IPS DF 19.7 (cell line): ENCODE measurements at regions not wholly inside any gene's neighbourhood (a gene's known extent, or its start where the extent isn't known, plus 50 kb on each side); places are given as distances from the start of the nearest gene placed in this dataset.

ENCODE experiments used
- DNase-seq: peaks from one replicate; pipeline ENCODE4 v3.0.0-alpha.2; 2013; ENCODE audit warnings: low read depth, low spot score

- no peak for DNase-seq
Observed at GRCh38 chr9:17969232-17969631, 390.4 kb downstream of the SH3GL2 start.

GRCh38 chr9:17970277-17970676 is 391.4 kb downstream of the SH3GL2 start:
- DNase-seq = no peak

GRCh38 chr9:17978773-17979172 is 399.9 kb downstream of the SH3GL2 start:
- DNase-seq = no peak

DNA sequence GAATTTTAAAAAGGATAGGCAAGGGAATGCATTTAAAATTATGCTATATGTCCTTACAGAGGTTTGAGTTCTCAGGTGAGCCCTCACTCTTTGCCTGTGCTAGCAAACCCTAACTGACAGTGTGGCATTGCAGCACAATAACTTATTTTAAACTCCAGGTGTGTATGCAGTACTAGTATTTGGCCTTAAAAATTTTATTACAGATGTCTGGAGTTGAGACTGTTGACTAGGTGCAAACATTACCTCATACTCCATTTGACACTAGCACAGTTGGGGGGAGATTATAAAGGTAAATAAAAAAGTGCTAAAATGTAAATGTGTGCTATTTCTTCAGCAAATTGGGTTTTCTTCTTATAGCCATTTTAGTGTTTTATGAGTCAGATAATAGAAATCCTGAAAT is 407.7 kb downstream of the SH3GL2 start:
- DNase-seq = no peak

DNA sequence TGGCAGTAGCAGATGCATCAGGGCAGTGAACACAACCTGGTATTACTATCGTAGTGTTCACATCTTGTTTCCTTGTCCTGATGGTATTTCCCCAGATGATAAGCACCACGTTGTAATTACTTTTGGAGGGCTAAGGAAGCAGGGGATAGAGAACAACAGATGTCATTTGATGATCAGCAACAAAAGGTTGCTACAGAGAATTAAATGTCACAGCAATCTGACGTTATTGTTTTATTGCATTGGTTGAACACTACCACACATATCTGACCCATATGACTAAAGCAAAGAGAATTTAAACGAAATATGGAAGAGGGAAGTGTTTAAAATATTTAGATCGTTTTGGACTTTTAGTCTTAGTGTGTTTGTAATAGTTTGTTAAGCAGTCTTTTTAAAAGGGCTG is 408.3 kb downstream of the SH3GL2 start:
- DNase-seq = no peak

DNA sequence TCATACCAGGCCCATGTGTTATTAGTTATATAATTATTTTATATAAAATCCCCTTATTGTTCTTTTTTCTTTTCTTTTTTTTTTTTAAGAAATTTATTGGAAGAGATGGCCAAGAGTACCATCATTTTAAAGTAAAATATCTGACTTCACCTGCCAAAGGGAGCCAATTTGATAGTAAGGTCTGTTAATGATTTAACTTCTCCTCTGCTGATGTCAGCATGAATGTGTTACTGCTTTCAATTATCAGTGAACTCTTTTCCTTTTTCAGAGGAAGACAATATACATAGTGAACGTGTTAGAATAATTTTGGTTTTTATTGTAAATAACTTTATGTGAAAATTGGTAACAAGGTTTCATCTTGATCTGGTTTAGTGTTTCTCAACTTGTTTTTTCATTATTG is 409.6 kb downstream of the SH3GL2 start:
- DNase-seq = no peak

GRCh38 chr9:17990602-17991001 is 411.7 kb downstream of the SH3GL2 start:
- no peak for DNase-seq

DNA sequence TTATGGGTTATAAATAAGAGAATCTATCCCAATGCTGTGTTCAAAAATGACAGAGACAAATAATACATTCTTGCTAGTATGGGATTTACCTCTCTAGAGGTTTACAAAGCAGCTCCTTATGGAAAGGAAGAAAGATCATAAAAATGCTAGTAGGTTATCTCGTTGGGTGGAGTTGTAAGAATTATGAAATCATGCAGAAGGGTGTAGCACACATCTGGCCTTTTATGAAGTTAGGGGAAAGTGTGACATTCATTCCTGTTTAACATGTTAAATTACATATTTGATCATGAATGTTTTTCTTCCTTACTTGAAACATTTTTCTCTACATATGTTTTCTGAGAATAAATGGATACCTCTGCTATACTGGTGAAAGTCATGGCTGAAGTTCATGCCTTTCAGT is 414.2 kb downstream of the SH3GL2 start:
- DNase-seq = no peak

DNA sequence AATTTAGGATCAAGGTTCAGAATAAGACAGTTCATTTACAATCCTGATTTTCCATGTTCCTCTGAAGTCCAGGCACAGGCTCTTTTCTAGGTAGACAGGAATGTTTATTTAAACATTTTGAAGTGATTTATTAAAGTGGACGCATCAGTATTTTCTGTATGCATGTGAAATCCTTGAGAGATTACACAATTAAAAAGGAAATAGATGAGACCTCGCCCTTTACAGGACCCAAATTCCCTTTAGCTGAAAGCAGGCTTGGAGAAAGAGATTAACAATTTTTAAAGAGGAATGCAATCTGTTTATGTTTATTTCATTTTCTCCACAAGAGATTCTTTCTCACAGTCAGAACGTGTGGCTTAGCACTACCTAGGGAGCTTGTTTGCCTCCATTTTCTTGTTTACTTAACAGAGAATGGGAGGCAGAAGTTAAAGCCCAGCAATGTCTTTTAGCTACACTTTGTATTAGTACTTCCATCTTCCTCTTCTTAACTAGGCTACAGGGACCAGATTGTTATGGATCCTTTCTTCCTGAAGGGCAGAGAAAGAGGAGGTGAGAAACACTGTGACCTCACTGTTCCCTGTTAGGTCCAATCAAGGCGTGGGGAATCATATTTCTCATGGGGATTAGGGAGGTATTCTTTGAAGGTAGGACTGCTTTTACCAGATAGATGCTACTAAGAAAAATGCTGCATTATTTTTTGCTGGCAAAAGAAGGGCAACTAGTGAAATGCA is 416.0 kb downstream of the SH3GL2 start:
- no peak for DNase-seq

- no peak for DNase-seq
Observed at GRCh38 chr9:17996728-17997127, 417.9 kb downstream of the SH3GL2 start.

DNA sequence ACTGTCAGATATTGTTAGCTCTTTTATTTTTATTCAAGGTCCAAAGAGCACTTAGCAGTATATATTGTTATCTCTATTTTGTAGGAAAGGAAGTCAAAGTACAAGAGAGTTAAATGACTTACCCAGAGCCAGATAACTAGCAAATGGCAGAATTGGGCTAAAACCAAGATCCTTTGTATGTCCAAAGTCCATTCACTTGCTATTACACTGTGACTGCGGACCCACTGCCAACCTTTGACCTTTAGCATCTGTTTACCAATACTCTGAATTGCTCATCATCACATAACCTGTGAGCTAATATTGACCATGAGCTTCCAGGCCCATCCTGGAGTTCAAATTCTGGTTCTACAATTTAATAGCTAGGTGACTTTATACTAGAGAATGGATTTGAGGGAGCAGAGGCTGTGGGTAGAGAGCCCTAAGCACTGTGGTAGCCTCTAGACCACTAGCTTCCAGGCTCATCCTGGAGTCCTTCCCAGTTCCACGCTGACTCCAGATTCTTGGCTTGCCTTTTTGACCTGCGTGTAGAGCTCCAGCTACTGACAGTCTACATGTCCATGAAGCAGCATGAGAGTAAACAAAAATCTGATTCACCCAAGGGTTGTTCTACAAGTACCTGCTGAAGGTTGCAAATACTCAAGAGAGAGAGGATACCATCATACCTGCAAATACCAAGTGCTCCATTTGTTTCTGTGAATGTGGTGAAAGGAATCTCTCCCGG is 424.0 kb downstream of the SH3GL2 start:
- no peak for DNase-seq

- DNase-seq = no peak
Observed at GRCh38 chr9:18006591-18006990, 427.7 kb downstream of the SH3GL2 start.

GRCh38 chr9:18007621-18008020 is 428.8 kb downstream of the SH3GL2 start:
- DNase-seq = no peak

GRCh38 chr9:18009902-18010301 is 431.0 kb downstream of the SH3GL2 start:
- DNase-seq = no peak

DNA sequence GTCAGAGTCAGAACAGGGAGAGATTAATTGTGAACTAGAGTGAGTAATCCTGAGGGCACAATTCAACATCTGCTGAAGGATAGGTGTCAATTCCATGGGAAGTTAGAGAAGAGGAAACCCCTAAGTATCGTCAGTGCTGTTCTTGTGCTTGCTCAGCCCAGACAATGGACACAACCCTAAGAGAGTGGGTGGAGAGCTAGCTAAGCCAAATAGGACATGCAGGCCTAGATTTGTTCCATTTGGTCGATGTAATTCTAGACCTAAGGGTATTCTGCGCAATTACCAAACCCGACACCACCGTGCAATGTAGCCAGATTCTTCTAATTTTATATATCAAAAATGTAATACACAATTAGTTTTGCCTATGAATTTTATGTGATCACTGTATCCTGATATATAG is 431.6 kb downstream of the SH3GL2 start:
- DNase-seq = no peak

DNA sequence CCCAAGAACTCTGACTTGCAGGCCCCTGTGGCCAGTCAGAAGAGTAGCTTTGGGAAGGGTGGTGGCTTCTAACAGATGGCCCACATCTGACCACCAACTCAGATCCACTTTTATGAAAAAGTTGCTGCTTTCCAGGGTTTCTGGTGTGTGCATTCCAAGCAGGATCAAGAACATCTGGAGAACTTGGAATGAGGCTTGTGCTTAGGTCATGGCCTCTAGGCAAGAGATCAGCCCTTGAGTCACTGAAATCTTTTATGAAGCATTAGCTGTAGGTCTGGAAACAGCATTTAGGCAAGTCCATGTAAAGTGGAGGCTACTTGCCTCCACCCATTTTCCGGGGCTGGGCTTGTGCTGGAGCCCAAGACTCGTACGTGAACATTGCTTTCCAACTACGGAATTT is 433.3 kb downstream of the SH3GL2 start:
- no peak for DNase-seq

GRCh38 chr9:18014556-18014955 is 435.7 kb downstream of the SH3GL2 start:
- no peak for DNase-seq

GRCh38 chr9:18015116-18015515 is 436.2 kb downstream of the SH3GL2 start:
- no peak for DNase-seq

DNA sequence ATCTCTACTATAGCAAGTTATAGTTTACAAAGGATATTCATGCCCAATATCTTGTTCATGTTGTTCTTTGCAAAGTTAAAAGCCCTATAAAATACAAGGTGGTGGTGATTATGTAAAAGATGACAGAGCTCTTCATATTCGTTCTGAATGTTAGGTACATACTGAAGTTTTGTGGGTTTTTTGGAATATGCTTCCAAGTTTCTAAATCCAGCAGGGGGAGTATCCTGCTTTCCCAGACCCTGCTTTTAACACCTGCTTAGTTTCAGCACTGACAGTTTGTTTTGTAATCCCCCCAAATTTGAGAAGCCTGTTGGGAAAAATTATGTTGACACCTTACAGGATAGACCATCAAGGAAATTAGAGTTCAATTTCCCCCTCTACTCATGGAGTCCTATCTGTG is 438.3 kb downstream of the SH3GL2 start:
- no peak for DNase-seq

- DNase-seq = no peak
Observed at GRCh38 chr9:18018221-18018620, 439.4 kb downstream of the SH3GL2 start.

- no peak for DNase-seq
Observed at GRCh38 chr9:18018661-18019060, 439.8 kb downstream of the SH3GL2 start.

GRCh38 chr9:18020121-18020745 is 441.4 kb downstream of the SH3GL2 start:
- DNase-seq = no peak

GRCh38 chr9:18022642-18023041 is 443.8 kb downstream of the SH3GL2 start:
- no peak for DNase-seq
